GM04504 (cell line): ENCODE measurements at regions not wholly inside any gene's neighbourhood (a gene's known extent, or its start where the extent isn't known, plus 50 kb on each side); places are given as distances from the start of the nearest gene placed in this dataset.
"Not testable (repeated sequence)": the region's sequence is repeated elsewhere in the genome, so short reads cannot be mapped to it uniquely, and the experiment has no call there.

Source experiments
- DNase-seq: peaks from one replicate; pipeline ENCODE4 v3.0.0-alpha.2; 2012; ENCODE audit warnings: low read depth

- not testable (repeated sequence) for DNase-seq
Measured at GRCh38 chr12:9336375-9337011, 128.3 kb upstream of the PZP start.

- no peak for DNase-seq
Measured at GRCh38 chr12:9335867-9336266, 127.7 kb upstream of the PZP start.

- DNase-seq = no peak
Measured at GRCh38 chr12:9334964-9335363, 126.8 kb upstream of the PZP start.

GRCh38 chr12:9334041-9334692, 126.0 kb upstream of the PZP start:
- DNase-seq = peak; percentile 25

GRCh38 chr12:9333161-9333560, 125.0 kb upstream of the PZP start:
- no peak for DNase-seq

DNA sequence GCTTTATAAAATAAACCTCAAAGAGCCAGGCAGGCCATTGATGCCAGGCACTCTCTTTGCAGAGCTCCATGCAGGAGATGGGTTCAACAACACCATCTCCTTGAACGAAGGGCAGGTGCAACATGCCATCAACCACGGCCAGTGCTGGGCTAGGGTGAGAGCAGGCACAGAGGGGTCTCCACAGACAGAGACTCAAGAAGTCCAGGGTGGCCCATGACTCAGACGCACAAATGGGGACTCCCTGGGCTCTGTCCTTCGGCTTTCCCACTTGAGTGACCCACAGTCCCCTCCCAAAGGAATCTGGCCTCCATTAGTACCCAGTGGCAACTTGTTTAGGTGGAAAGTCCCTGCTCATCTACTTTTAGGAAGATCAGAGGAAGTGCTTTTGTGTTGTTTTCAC, 124.4 kb upstream of the PZP start:
- DNase-seq = no peak

- DNase-seq = no peak
Measured at GRCh38 chr12:9331218-9331626, 123.0 kb upstream of the PZP start.

GRCh38 chr12:9329019-9329418, 120.8 kb upstream of the PZP start:
- DNase-seq = no peak

- DNase-seq = no peak
Measured at GRCh38 chr12:9328065-9328464, 119.9 kb upstream of the PZP start.

- DNase-seq = no peak
Measured at GRCh38 chr12:9327320-9327719, 119.1 kb upstream of the PZP start.

- not testable (repeated sequence) for DNase-seq
Measured at GRCh38 chr12:9326849-9327248, 118.7 kb upstream of the PZP start.

DNA sequence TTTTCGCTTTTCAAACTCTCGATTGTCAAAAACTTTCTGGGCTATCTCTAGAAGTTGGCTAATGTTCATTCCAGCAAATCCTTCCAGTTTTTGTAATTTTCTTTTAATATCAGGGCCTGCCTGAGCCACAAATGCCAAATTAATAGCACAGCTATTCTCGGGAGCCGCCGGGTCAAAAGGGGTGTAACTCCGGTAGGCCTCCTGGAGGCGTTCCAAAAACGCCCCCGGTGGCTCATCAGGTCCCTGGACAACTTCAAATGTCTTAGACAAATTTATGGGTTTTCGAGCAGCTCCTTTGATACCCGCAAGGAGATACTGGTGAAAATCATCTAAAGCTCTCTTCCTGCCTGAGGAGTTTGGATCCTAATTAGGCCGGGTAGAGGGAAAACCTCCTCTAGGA, 117.9 kb upstream of the PZP start:
- DNase-seq = no peak

- DNase-seq = no peak
Measured at GRCh38 chr12:9325471-9325870, 117.3 kb upstream of the PZP start.

GRCh38 chr12:9324782-9325181, 116.6 kb upstream of the PZP start:
- DNase-seq = no peak

DNA sequence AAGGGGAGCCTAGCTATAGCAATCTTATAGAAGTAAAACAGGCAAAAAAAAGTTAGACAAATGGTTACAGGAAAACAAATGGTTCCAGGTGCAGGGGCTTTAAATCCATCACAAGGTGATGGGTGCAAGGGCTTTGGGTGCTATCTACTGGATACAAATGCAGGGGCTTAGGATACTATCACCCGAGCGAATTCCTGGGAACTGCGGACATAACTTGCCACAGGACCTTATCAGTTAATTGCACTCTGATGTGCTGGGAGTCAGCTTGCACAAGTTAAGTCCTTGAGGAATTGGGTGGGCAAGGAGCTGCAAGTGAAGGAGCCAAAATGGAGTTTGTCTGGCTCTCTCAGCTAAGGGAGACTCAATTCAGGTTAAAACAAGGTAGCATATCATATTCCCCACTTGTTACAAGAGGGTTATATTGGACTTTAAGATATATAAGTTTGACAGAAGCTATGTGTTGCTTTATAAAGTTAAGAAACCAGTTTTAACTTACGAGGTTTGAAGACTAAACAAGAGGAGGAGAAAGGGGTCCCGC, 115.0 kb upstream of the PZP start:
- DNase-seq = no peak

DNA sequence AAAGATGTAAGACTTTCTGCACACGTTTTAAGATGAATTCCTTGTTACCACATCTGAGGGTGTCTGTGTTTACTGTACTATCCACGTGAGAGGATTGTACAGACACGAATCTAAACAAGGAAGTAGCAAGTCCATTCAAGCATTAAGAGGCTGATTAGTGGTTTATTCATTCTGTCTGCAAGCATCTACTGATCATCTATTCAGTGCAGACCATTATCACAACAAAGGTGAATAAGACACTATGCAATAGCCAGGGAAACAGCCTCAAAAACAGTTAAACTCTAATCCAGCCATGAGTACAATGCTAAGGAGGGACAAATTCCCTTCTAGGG, 111.6 kb upstream of the PZP start:
- DNase-seq = no peak

DNA sequence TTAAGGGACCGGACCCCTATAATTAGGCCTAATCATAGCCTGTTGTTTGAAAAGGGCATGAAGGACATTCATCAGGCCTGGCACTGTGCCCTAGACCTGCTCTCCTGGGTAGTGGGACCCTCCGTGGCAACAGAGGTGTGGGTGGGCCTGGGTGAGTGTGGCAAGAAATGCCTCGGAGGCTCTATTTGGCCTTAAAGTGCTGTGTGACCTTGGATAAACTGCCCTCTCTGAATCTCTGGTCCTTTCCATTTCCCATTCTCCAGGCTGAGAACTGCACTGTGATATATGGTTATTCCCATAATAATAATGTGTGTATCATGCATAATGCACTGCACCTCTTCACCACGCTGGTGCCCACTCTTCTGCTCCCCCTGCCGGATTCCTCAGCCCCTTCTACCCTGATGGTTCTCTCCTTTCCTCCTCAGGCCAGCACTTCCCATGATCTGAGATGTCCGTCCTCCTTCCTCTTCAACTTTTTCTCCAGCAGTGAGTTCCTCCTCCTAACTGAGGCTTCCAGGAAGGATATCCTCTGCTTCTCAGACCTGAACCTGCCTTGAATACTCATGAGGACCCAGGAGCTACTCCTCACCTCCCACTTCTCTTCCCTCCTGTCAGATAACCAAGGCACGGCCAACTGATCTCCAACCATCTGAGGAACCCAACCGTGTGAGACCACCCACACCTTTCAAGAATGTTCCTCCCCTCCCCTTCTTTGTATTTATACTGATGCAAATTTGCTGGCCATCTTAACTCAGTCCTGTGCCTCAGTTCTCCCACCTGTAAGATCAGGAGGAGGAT, 111.0 kb upstream of the PZP start:
- no peak for DNase-seq

- DNase-seq = not testable (repeated sequence)
Measured at GRCh38 chr12:9313479-9313878, 105.3 kb upstream of the PZP start.

DNA sequence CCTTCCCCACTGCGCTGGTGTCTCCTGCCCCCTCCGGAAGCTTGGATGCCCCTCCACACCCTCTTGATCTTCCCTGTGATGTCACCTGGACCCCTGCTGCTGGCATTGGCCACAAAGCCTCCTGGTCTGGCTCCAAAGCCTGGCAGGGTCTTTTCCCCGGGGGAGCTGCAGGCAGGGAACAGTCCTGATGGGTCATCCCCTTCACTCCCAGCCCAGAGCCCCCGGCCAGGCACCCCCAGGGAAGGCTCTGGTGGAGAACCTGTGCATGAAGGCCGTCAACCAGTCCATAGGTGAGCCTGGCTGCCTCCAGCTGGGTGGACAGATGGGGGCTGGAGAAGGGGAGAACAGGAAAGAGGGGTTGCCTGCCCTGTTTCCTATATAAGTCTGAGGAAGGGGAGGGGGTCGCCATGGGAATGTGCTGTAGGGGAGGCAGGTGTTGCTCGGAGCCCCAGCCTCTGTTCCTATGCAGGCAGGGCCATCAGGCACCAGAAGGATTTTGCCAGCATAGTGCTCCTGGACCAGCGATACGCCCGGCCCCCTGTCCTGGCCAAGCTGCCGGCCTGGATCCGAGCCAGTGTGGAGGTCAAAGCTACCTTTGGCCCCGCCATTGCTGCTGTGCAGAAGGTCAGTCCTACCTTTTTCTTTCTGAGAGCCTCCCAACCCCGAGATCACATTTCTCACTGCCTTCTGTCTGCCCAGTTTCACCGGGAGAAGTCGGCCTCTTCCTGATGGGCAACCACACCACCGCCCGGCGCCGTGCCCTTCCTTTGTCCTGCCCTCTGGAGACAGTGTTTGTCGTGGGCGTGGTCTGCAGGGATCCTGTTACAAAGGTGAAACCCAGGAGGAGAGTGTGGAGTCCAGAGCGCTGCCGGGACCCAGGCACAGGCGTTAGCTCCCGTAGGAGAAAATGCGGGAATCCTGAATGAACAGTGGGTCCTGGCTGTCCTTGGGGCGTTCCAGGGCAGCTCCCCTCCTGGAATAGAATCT, 104.5 kb upstream of the PZP start:
- DNase-seq = not testable (repeated sequence)

GRCh38 chr12:9311454-9311853, 103.3 kb upstream of the PZP start:
- not testable (repeated sequence) for DNase-seq

DNA sequence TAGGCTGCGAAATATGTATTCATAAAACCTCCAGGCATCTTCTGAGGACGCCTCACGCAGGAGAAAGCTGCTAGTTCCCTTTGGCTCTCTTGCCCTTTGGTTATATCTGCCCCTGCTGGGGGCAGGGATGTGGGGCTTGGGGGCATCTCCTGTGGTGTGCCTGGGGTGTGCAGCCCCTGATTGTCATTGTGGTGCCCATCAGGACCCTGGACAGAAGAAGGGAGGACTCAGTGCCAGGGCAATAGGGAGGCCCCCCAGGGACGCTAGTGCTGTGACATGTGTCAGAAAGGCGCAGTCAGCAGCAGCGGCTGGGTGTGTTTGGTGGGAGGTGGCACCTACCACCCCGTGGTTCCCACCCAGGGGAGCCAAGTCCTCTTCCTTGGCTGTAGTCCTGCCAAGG, 102.5 kb upstream of the PZP start:
- not testable (repeated sequence) for DNase-seq

GRCh38 chr12:9309749-9310148, 101.6 kb upstream of the PZP start:
- DNase-seq = not testable (repeated sequence)
